Mononuclear cell (primary cell): ENCODE measurements at regions not wholly inside any gene's neighbourhood (a gene's known extent, or its start where the extent isn't known, plus 50 kb on each side); places are given as distances from the start of the nearest gene placed in this dataset.

ENCODE experiments used
- H3K27me3 ChIP-seq: 2 replicates; pipeline ENCODE4 v1.6.0; 2011; ENCODE audit warnings: low read length, control low read depth; ENCODE audit not compliant: insufficient read depth
- H3K4me1 ChIP-seq: 2 replicates; pipeline ENCODE4 v1.5.1; 2011; ENCODE audit warnings: mild to moderate bottlenecking, low read length, control low read depth; ENCODE audit not compliant: insufficient read depth
- H3K4me3 ChIP-seq: 2 replicates; pipeline ENCODE4 v1.5.1; 2011; ENCODE audit warnings: mild to moderate bottlenecking, low read length, moderate library complexity
- H3K9me3 ChIP-seq: 2 replicates; pipeline ENCODE4 v1.5.1; 2011; ENCODE audit warnings: low read depth, mild to moderate bottlenecking, control low read depth, low read length

DNA sequence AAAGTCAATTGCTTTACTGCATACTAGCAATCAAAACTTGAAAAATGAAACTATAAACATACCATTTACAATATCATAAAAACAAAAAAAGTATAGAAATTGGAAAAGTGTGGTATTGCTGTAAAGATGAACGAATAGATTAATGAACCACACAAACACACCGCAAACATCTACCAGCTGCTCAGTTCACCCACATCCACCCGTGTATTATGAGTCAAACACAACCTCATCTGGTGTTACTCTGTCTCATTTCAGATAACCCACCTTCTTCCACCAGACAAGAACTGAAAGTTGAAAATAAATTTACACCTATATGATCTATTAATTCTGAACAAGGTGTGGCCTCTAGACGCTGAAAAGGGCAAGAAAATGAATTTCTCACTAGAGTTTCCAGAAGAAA lies 53.3 kb downstream of the BLID start:
- H3K4me3 ChIP-seq = no peak overlapping the region
- H3K27me3 ChIP-seq = no peaks in the 10 kb centered on the region
- H3K4me1 ChIP-seq = no peaks in the 10 kb centered on the region
- peaks cover 8% of the 10 kb centered on the region for H3K9me3 ChIP-seq

DNA sequence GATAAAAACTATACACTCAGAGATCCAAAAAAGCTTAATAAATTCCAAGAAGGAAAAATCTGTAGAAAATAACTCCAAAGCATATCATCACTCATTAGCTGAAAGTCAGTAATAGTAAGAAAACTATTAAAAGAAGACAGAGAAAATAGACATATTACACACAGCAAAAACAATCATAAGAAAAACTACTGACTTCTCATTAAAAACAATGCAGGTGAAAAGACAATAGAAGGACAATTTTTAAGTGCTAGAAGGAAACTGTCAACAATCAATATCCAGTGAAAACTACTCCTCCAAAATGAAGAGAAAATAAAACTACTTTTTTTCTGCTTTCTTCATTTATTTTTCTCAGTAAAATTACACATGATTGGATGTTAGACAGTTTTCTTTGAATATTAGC lies 56.5 kb downstream of the BLID start:
- H3K9me3 ChIP-seq = peaks cover 8% of the 10 kb centered on the region
- no peaks in the 10 kb centered on the region for H3K4me1 ChIP-seq
- no peaks in the 10 kb centered on the region for H3K27me3 ChIP-seq
- H3K4me3 ChIP-seq = no peak overlapping the region

- no peak overlapping the region for H3K4me3 ChIP-seq
- H3K9me3 ChIP-seq = no peaks in the 10 kb centered on the region
- H3K27me3 ChIP-seq = no peaks in the 10 kb centered on the region
- no peaks in the 10 kb centered on the region for H3K4me1 ChIP-seq
Observed at GRCh38 chr11:122050021-122050690, 65.9 kb downstream of the BLID start.

- Histone ChIP-seq H3K27me3 (no peaks in the 10 kb centered on the region), H3K9me3 (no peaks in the 10 kb centered on the region), H3K4me3 (no peak overlapping the region), H3K4me1 (no peaks in the 10 kb centered on the region)
Observed at GRCh38 chr11:122048401-122048800, 67.6 kb downstream of the BLID start.

GRCh38 chr11:122046846-122047245 lies 69.2 kb downstream of the BLID start:
- H3K4me3 ChIP-seq = no peak overlapping the region
- no peaks in the 10 kb centered on the region for H3K9me3 ChIP-seq
- H3K4me1 ChIP-seq = no peaks in the 10 kb centered on the region
- H3K27me3 ChIP-seq = no peaks in the 10 kb centered on the region

DNA sequence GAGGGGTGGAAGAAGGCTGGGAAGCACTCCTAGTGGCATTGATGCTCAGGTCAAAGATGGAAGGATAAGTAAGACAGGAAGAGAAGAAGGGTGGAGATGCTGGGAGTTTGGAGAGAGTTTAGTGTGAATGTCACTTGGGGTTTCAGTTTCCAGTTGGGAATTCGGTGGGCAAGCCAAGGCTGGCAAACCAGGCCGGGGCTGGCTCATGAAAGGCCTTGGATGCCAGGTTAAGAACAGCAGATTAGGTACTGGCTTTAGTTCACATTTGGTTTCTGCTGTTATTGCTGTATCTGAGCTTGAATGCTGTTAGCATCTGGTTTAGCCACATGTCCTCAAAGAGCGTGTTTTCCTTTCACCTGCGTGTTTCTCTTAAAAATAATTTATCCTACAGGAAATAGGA lies 69.6 kb downstream of the BLID start:
- H3K27me3 ChIP-seq = peaks cover 2% of the 10 kb centered on the region
- no peaks in the 10 kb centered on the region for H3K9me3 ChIP-seq
- no peaks in the 10 kb centered on the region for H3K4me1 ChIP-seq
- H3K4me3 ChIP-seq = no peak overlapping the region

GRCh38 chr11:122045181-122045586 lies 70.8 kb downstream of the BLID start:
- no peak overlapping the region for H3K4me3 ChIP-seq
- H3K4me1 ChIP-seq = no peaks in the 10 kb centered on the region
- peaks cover 2% of the 10 kb centered on the region for H3K27me3 ChIP-seq
- H3K9me3 ChIP-seq = no peaks in the 10 kb centered on the region

- no peaks in the 10 kb centered on the region for H3K4me1 ChIP-seq
- H3K9me3 ChIP-seq = no peaks in the 10 kb centered on the region
- H3K27me3 ChIP-seq = peaks cover 2% of the 10 kb centered on the region
- no peak overlapping the region for H3K4me3 ChIP-seq
Observed at GRCh38 chr11:122044086-122044485, 71.9 kb downstream of the BLID start.

DNA sequence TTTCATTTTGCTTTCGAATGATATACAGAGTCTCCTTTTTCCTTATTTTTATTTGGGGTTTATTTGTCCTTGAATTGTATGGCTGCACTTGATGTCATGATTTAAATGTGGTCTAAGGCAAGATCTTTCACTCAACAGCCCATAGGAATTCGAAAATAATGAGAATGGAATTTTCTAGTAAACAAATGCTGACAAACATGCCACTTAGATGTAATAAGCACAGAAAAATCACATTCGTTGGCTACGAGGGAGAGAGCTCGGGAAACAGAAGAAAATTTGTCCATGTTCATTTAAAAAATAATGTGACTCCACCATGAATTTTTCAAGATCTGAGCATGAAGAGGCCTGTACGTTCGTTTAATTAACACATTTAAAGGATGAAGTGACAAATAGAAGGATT lies 73.0 kb downstream of the BLID start:
- no peak overlapping the region for H3K4me3 ChIP-seq
- H3K27me3 ChIP-seq = peaks cover 2% of the 10 kb centered on the region
- H3K9me3 ChIP-seq = no peaks in the 10 kb centered on the region
- no peaks in the 10 kb centered on the region for H3K4me1 ChIP-seq

DNA sequence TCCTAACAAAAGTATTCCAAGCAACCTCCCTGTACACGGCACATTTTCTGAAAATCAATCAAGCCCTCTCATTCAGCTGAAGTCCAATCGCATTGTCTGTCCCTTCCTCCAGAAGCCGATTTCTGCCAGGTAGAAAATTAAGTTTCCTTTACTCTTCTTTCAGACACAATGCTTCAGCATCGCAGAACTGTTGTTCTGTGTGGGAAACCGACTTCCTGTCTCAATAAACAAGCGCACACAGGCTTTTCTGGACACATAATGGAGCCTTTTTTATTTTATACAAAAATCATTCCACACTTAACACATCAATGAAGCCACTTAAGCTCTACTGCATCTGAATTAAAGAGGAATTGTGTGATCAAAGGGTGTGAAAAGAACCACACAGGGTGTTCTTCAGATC lies 75.6 kb downstream of the BLID start:
- Histone ChIP-seq H3K27me3 (peaks cover 2% of the 10 kb centered on the region), H3K4me3 (no peak overlapping the region), H3K4me1 (no peaks in the 10 kb centered on the region), H3K9me3 (no peaks in the 10 kb centered on the region)

DNA sequence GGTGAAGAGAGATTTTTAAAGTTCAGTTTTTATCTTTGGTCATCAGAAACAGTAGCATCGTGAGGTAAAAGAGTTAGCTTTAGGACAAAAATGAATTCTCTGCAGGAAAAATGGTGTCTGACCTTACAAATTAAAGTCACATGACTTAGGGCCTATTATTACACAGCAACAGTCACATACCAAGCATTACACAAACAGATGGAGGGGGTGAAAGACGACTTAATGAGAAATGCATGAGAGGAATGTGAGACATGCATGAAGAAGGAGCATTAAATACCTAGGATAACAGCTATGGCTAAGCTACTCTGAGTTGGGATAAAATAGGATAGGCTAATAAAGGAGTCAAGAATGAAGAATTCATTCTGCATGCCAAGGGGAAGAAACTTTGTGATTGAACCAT lies 77.5 kb downstream of the BLID start:
- H3K4me3 ChIP-seq = no peak overlapping the region
- no peaks in the 10 kb centered on the region for H3K4me1 ChIP-seq
- no peaks in the 10 kb centered on the region for H3K9me3 ChIP-seq
- peaks cover 2% of the 10 kb centered on the region for H3K27me3 ChIP-seq

GRCh38 chr11:122037911-122038310 lies 78.1 kb downstream of the BLID start:
- Histone ChIP-seq H3K4me1 (no peaks in the 10 kb centered on the region), H3K9me3 (no peaks in the 10 kb centered on the region), H3K4me3 (no peak overlapping the region), H3K27me3 (peaks cover 2% of the 10 kb centered on the region)

GRCh38 chr11:122036493-122036892 lies 79.5 kb downstream of the BLID start:
- no peaks in the 10 kb centered on the region for H3K9me3 ChIP-seq
- no peaks in the 10 kb centered on the region for H3K27me3 ChIP-seq
- H3K4me3 ChIP-seq = no peak overlapping the region
- H3K4me1 ChIP-seq = no peaks in the 10 kb centered on the region

DNA sequence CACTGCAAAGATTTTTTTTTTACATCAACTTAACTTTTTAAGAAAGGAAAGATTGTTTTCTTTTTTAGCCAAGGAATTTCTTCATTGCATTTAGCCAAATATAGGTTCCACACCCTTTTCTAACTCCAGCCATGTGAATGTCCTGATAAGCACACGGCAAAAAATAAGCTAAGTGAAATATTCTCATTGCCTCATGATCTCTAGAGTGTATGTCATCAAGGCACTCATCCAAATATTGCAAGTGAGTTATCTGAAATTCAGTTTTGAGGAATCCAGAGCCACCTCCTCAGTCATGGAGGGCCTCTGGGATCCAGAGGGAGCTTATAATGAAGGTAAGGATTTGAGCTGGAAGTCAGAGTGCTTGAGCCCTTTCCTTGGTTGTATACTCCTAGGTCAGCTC lies 80.0 kb downstream of the BLID start:
- H3K27me3 ChIP-seq = no peaks in the 10 kb centered on the region
- H3K4me3 ChIP-seq = no peak overlapping the region
- no peaks in the 10 kb centered on the region for H3K9me3 ChIP-seq
- no peaks in the 10 kb centered on the region for H3K4me1 ChIP-seq

DNA sequence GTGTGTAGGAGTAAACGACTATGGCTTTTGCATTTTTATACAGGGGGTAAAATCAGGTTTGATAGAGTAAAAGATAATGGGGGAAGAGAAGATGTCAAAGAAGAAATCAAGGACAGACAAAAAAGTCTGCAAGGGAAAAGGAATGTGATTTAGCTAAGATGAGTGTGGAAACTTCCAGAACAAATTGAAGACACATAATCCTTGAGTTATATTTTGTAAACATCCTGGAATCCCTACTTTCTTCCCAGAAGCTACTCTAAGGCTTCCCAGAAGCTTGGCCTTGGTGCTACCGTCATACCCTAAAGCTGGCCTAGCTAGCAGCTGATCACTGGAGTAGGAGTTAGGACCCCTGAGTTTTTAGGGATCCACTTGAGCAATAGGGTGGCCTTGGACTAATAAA lies 82.4 kb downstream of the BLID start:
- Histone ChIP-seq H3K9me3 (no peaks in the 10 kb centered on the region), H3K27me3 (no peaks in the 10 kb centered on the region), H3K4me1 (no peaks in the 10 kb centered on the region), H3K4me3 (no peak overlapping the region)

DNA sequence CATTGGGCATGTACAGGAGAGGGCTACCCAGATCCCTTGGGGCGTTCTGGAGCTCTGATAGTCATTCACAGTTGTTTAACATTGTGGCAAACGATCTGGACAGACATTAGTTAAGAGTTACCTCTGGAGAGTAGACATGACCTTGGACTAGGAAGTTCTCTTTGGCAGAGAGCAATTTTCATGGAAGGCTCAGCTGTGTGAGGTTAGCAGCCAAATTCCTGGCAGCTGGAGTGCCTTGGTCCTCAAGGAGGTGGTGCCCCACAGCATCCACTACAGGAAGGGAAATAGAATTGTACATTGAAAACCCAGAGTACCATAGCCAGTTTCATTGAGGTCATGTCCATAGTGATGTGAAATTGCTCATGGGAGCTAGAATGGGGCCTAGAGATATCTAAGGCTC lies 82.8 kb downstream of the BLID start:
- Histone ChIP-seq H3K9me3 (no peaks in the 10 kb centered on the region), H3K27me3 (no peaks in the 10 kb centered on the region), H3K4me3 (no peak overlapping the region), H3K4me1 (no peaks in the 10 kb centered on the region)
